Nephron progenitor cell (in vitro differentiated cells): ENCODE measurements at regions not wholly inside any gene's neighbourhood (a gene's known extent, or its start where the extent isn't known, plus 50 kb on each side); places are given as distances from the start of the nearest gene placed in this dataset.
"Not testable (repeated sequence)": the region's sequence is repeated elsewhere in the genome, so short reads cannot be mapped to it uniquely, and the experiment has no call there.

Experiments
- DNase-seq: peaks from one replicate; pipeline ENCODE4 v3.0.0; 2021
- H3K27ac Mint-ChIP-seq: 2 replicates; pipeline ENCODE4 v1.8.0; 2021; ENCODE audit warnings: mild to moderate bottlenecking, moderate library complexity, mixed read lengths
- H3K27me3 Mint-ChIP-seq: 2 replicates; pipeline ENCODE4 v1.8.0; 2021; ENCODE audit warnings: mild to moderate bottlenecking, low read depth, mixed read lengths; ENCODE audit not compliant: poor library complexity
- H3K36me3 Mint-ChIP-seq: 2 replicates; pipeline ENCODE4 v1.8.0; 2021; ENCODE audit warnings: low read depth, mixed read lengths
- H3K4me1 Mint-ChIP-seq: 2 replicates; pipeline ENCODE4 v1.8.0; 2021; ENCODE audit warnings: mixed read lengths
- H3K4me3 Mint-ChIP-seq: 2 replicates; pipeline ENCODE4 v1.8.0; 2021; ENCODE audit warnings: mild to moderate bottlenecking, moderate library complexity, mixed read lengths
- H3K9me3 Mint-ChIP-seq: 2 replicates; pipeline ENCODE4 v1.8.0; 2021; ENCODE audit warnings: mild to moderate bottlenecking, moderate library complexity, mixed read lengths
- TF ChIP-seq, protein P1 (sequence below): fragments of 200-600 bp; sonication (generic); IDR thresholded peaks from 2 replicates; pipeline ENCODE4 v1.5.0; 2021; ENCODE audit warnings: antibody characterized with exemption

DNA sequence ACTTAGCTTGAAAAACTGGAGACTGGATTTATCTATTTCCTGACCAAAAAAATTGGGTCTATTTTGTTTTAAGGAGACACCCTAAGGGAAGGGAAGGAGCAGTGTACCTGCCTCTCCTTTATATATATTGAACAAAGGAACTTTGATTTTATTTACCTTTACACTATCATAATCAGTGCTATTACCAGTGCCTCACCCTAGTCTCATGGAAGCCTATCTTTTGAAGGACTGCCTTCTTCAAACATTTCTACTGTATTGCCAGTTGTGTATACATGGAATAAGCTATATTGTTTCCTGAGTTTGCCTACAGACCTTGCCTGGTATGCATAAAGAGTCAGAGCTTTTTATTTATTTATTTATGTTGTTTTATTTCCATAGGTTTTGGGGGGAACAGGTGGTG, 124.9 kb downstream of the UTRN start:
- H3K27ac Mint-ChIP-seq = no peak overlapping the region
- no peak for DNase-seq
- H3K9me3 Mint-ChIP-seq = peaks cover 6% of the 10 kb centered on the region
- TF ChIP-seq, protein P1, sequence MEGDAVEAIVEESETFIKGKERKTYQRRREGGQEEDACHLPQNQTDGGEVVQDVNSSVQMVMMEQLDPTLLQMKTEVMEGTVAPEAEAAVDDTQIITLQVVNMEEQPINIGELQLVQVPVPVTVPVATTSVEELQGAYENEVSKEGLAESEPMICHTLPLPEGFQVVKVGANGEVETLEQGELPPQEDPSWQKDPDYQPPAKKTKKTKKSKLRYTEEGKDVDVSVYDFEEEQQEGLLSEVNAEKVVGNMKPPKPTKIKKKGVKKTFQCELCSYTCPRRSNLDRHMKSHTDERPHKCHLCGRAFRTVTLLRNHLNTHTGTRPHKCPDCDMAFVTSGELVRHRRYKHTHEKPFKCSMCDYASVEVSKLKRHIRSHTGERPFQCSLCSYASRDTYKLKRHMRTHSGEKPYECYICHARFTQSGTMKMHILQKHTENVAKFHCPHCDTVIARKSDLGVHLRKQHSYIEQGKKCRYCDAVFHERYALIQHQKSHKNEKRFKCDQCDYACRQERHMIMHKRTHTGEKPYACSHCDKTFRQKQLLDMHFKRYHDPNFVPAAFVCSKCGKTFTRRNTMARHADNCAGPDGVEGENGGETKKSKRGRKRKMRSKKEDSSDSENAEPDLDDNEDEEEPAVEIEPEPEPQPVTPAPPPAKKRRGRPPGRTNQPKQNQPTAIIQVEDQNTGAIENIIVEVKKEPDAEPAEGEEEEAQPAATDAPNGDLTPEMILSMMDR = no peak
- peaks cover 10% of the 10 kb centered on the region for H3K36me3 Mint-ChIP-seq
- no peak overlapping the region for H3K4me3 Mint-ChIP-seq
- H3K4me1 Mint-ChIP-seq = peaks cover 14% of the 10 kb centered on the region
- peaks cover 2% of the 10 kb centered on the region for H3K27me3 Mint-ChIP-seq

DNA sequence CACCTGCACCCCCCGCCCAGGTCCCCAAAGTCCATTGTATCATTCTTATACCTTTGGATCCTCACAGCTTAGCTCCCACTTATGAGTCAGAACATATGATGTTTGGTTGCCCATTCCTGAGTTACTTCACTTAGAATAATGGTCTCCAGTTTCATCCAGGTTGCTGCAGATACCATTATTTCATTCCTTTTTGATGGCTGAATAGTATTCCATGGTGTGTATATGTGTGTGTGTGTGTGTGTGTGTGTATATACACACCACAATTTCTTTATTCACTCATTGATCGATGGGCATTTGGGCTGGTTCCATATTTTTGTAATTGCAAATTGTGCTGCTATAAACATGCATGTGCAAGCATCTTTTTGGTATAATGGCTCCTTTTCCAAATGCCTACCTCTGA, 125.4 kb downstream of the UTRN start:
- not testable (repeated sequence) for H3K27me3 Mint-ChIP-seq, H3K9me3 Mint-ChIP-seq, H3K27ac Mint-ChIP-seq, H3K4me3 Mint-ChIP-seq, DNase-seq
- H3K4me1 Mint-ChIP-seq = peaks cover 14% of the 10 kb centered on the region
- H3K36me3 Mint-ChIP-seq = peaks cover 10% of the 10 kb centered on the region

DNA sequence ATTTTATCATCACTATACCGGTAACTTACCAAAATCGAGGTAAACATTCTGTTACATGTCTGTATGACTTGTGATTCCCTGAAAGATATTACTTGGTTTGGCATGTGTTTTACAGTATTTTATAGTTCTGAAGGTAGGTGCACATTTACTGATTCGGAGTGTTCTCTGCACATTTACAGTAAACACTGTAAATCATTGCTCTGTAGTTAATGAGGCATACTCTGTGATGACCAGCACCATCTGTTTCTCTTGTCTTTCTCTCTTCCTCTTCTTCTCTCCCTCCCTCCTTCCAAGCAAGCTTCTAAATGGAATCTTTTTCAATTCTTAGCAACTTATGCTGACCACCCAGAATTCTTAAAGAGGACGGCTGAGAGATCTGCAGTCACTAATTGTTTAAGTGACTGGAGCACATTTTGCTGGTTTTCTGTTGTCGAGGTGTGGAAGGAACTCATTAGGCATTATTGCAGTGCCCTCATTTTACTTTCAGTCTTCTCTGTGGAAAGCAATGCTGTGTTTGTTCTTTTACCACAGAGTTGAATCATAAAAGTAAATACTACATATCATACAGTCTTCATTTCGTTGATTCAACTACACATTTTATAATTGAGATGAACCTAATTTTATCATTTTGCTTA, 126.5 kb downstream of the UTRN start:
- Mint-ChIP-seq H3K4me3 (no peak overlapping the region), H3K27ac (no peak overlapping the region), H3K36me3 (peaks cover 10% of the 10 kb centered on the region), H3K27me3 (peaks cover 2% of the 10 kb centered on the region), H3K4me1 (peaks cover 14% of the 10 kb centered on the region), H3K9me3 (peaks cover 6% of the 10 kb centered on the region)
- no peak for DNase-seq
- TF ChIP-seq, protein P1 = no peak

DNA sequence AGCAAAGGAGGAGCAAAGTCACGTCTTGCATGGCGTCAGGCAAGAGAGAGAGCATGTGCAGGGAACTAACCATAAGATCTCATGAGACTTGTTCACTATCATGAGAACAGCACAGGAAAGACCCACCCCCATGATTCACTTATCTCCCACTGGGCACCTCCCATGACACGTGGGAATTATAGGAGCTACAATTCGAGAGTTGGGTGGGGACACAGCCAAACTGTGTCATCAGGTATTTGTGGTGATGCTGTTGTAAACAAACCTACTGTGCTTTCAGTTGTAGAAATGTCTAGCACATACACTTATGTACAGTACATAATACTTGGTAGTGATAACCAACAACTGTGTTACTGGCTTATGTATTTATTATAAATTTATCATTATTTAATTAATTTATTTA, 128.3 kb downstream of the UTRN start:
- no peak overlapping the region for H3K27ac Mint-ChIP-seq

DNA sequence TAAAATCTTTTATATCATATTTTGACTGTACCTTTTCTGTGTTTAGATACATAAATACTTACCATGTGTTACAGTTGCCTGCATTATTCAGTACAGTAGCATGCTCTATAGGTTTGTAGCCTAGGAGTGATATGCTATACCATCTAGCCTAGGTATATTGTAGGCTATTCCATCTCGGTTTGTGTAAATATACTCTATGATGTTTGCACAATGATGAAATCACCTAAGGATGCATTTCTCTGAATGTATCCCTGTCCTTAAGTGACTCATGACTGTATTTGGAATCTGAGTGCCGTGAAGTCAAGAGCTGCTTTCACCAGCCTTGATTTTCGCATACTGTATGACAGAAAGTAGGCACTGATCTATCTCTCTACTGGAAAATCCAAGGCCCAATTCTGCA, 129.9 kb downstream of the UTRN start:
- peaks cover 6% of the 10 kb centered on the region for H3K9me3 Mint-ChIP-seq
- no peak overlapping the region for H3K27ac Mint-ChIP-seq
- peaks cover 5% of the 10 kb centered on the region for H3K4me1 Mint-ChIP-seq
- H3K27me3 Mint-ChIP-seq = peaks cover 2% of the 10 kb centered on the region
- H3K36me3 Mint-ChIP-seq = peaks cover 10% of the 10 kb centered on the region
- TF ChIP-seq, protein P1 = no peak
- H3K4me3 Mint-ChIP-seq = no peak overlapping the region
- DNase-seq = no peak

More for the DNA sequence above, 128.3 kb downstream of the UTRN start:
- Mint-ChIP-seq H3K36me3 (peaks cover 10% of the 10 kb centered on the region), H3K4me3 (no peak overlapping the region), H3K9me3 (peaks cover 6% of the 10 kb centered on the region), H3K4me1 (peaks cover 8% of the 10 kb centered on the region), H3K27me3 (peaks cover 2% of the 10 kb centered on the region)
- TF ChIP-seq, protein P1 = no peak
- DNase-seq = no peak

DNA sequence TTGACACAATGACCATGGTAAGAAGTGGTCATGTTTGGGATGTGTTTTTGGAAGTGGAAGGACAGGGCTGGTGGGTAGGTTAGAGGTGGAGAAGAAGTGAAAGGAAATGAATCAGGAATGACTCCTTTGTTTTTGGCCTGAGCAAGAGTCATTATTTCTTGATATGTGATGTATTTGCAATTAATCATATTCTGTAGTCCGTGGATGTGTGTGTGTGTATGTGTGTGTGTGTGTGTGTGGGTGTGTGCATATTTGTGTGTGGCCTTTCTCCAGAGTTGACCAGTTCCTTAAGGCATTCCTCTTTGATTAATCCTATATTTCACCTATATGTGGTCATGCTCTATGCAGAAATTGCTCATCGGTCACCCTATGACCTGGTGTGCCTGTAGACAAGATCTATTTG, 130.7 kb downstream of the UTRN start:
- Mint-ChIP-seq H3K27ac (no peak overlapping the region), H3K36me3 (peaks cover 10% of the 10 kb centered on the region), H3K9me3 (peaks cover 6% of the 10 kb centered on the region), H3K27me3 (peaks cover 2% of the 10 kb centered on the region), H3K4me3 (no peak overlapping the region), H3K4me1 (peaks cover 5% of the 10 kb centered on the region)
- TF ChIP-seq, protein P1 = no peak
- DNase-seq = no peak
